HG02981 (cell line): ENCODE measurements at regions not wholly inside any gene's neighbourhood (a gene's known extent, or its start where the extent isn't known, plus 50 kb on each side); places are given as distances from the start of the nearest gene placed in this dataset.
"Not testable (repeated sequence)": the region's sequence is repeated elsewhere in the genome, so short reads cannot be mapped to it uniquely, and the experiment has no call there.

Source experiments
- ATAC-seq: cut with Tn5 transposase; IDR thresholded peaks from one replicate; pipeline ENCODE4 v1.9.1; 2021; ENCODE audit warnings: mild to moderate bottlenecking, moderate library complexity; ENCODE audit not compliant: unreplicated experiment

GRCh38 chr21:14058566-14058965 is 152.2 kb downstream of the LIPI start:
- ATAC-seq, result no peak

GRCh38 chr21:14057841-14058481 is 152.8 kb downstream of the LIPI start:
- not testable (repeated sequence) for ATAC-seq

DNA sequence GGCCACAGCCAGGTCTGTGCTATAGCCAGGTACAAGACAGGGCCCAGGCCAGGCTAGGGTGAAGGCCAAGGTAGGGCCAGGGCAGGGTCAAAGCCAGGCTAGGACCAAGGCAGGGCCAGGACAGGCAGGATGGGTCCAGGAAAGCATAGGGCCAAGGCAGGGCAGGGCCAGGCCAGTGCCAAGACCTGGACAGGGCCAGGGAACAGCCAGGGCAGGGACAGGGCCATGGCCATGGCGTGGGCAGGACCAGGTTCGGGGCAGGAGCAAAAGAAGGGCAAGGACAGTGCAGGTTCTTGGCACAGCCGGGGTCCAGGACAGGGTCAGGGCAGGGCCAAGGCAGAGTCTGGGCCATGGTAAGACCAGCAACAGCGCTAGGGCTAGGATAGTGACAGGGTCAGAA is 153.4 kb downstream of the LIPI start:
- no peak for ATAC-seq

GRCh38 chr21:14056771-14057191 is 154.0 kb downstream of the LIPI start:
- ATAC-seq, result no peak

GRCh38 chr21:14055746-14056515 is 154.8 kb downstream of the LIPI start:
- ATAC-seq, result not testable (repeated sequence)

- ATAC-seq, result no peak
Measured at GRCh38 chr21:14054682-14055081, 156.1 kb downstream of the LIPI start.

GRCh38 chr21:14050121-14050520 is 160.6 kb downstream of the LIPI start:
- ATAC-seq, result no peak

- ATAC-seq, result no peak
Measured at GRCh38 chr21:14046401-14046800, 164.4 kb downstream of the LIPI start.

DNA sequence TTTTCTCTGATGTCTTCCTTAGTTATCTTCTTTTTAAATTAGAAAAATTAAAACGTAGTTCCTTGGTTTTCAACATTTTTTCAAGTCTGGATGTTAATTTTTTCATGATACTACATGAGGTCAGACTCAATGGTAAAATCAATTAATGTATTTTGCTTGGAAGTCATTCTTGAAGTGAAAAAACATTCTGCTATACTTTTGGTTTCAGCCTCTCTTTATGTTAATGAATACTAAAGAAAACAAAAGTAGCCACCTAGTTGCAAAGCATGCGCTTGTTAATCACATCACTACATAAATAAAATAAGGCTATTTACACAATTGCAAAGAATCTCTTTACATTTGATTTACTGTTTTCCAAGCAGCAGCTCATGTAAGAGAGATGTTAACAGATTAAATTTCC is 170.4 kb downstream of the LIPI start:
- ATAC-seq, result no peak

DNA sequence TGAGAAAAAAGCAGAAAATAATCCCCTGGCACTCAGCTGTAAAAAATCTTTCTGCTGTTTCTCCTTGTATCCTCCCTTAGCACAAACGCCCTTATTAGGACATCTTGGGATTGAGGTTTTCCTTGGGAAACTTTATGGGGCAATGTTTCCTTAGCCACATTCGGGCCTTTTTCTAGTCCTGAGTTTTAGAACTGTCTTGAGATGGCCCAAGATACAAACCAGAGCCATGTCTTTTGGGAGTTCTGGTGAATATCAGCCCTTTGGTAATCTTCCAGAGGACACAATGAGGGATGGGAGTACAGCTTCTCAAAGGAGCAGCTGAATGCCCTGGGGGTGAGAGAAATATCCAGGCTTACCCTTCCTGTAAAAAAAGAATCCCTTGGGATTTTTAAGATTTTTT is 182.1 kb downstream of the LIPI start:
- ATAC-seq, result not testable (repeated sequence)

- peak; percentile 100 for ATAC-seq
Measured at GRCh38 chr21:14027235-14027869, 183.4 kb downstream of the LIPI start.

DNA sequence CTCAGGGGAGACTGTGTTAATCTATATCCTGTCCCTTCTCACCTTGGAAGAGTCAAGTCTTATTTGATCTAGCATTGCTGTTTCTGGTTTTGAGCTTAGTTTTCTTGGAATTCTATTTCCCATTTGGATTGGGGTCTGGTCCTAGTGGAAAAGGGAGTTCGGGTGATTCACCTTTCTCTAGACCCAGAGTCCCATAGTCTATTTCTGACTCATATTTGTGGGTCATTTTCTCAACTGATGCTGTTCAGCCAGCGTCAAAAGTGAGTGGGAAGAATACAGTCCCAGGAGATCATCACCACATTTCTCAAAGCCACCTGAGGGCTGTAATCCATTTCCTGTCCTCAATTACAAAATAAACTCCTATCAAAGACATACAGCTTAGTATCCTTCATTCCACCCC is 190.6 kb downstream of the LIPI start:
- ATAC-seq, result not testable (repeated sequence)

- not testable (repeated sequence) for ATAC-seq
Measured at GRCh38 chr21:14015841-14016240, 194.9 kb downstream of the LIPI start.

DNA sequence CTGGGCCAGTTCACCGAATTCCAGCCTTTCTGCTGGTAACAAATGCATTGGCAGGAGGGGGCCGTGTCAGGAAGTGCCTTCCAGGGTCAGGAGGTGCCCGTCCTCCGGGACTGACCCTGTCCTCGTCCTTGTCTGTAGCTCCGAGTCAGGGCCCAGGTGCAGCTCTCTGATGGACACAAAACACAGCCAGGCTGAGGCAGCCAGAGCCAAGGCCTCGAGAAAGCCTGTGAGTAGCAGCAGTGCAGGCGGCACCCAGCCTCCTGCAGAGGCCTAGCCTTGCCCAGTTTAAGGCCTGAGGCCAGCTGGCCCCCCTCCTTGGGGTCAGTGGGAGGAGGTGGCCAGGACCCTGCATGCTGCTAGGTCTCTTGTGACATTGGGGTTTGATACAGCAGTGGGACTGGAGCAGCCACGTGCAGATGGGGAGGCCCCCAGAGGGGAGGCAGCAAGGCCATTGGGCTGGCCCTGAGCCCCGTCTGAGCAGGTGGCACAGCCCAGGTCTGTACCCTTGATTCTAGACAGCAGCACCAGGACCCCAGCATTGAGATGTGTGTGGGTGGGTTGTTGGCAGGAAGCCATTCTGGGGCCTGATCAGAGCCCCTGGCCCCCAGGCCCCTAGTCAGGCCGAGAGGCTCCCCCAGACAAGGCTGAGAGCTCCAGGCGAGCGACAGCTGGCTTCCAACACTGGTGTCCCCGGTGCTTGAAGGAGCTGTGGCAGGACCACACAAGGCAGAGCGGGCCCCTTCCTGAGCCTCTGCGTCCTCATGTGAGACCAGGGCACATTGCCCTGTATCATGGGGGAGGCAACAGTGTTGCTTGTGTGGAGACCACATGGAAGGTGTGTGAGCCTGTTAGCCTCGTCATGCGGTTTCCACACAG is 196.9 kb downstream of the LIPI start:
- ATAC-seq, result not testable (repeated sequence)

GRCh38 chr21:14013056-14013603 is 197.6 kb downstream of the LIPI start:
- no peak for ATAC-seq

- ATAC-seq, result no peak
Measured at GRCh38 chr21:14012409-14012808, 198.3 kb downstream of the LIPI start.

GRCh38 chr21:14011751-14012150 is 199.0 kb downstream of the LIPI start:
- ATAC-seq, result not testable (repeated sequence)

- not testable (repeated sequence) for ATAC-seq
Measured at GRCh38 chr21:14011149-14011548, 199.6 kb downstream of the LIPI start.

GRCh38 chr21:14010729-14011128 is 200.0 kb downstream of the LIPI start:
- ATAC-seq, result no peak

DNA sequence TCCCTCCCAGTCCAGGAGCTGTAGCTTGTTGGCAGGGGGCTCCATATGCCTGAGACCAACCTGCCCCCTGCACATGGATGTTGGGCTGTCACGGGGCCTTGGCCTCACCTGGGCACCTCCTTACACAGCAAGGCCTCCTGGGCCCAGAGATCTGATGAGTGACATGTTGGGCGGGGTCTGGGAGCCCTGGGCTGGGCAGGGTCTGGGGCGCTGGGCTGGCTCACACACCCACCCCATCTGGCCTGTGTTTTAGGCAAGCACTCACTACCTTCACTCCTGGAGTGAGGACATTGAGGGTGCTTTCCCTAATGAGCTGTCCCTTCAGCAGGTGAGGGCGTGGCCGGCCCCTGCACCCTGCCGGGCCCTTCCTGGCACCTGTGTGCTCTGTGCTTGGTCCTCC is 200.8 kb downstream of the LIPI start:
- not testable (repeated sequence) for ATAC-seq
